ENCODE measurements at regions not wholly inside any gene's neighbourhood (a gene's known extent, or its start where the extent isn't known, plus 50 kb on each side); places are given as distances from the start of the nearest gene placed in this dataset.

DNA sequence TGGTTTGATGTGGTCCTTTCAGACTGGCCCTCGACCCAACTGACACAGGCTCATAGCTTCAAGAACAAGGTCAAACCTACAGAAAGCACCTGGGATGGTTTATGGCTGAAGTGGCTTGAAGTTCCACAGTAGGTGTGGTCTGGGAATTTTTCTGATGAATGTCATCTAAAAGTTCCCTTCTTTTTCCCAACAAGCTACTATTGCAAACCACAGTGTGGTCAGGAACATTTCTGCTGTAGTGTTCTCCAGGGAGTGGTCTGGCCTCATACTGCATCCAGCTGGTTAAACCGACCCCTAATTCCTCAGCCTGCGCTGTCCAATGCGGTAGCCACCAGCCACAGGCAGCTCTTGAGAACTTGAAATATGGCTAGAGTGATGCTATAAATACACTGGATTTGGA lies 92.7 kb downstream of the FAM124B start:
- TF ChIP-seq JUND (IDR thresholded peaks at IDR 0.05; ENCODE audit: low read length) (no peak), CTCF (IDR thresholded peaks at IDR 0.05; ENCODE audit: control extremely low read depth in 1 of 3, insufficient read depth in 1 of 3, low read depth in 1 of 3, low read length in 3 of 3) (no peak), RAD21 (IDR thresholded peaks at IDR 0.05 in 1 of 2, conservative IDR thresholded peaks at IDR 0.05 in 1 of 2; ENCODE audit: low read depth in 2 of 2, low read length in 2 of 2) (no peak), RNF2 (IDR thresholded peaks at IDR 0.05; ENCODE audit: borderline replicate concordance, low read depth, low read length, missing control alignments, poor library complexity, severe bottlenecking) (no peak), E2F6 (IDR thresholded peaks at IDR 0.05) (no peak), KDM1A (IDR thresholded peaks at IDR 0.05; ENCODE audit: borderline replicate concordance, low read length) (no peak), EZH2 (IDR thresholded peaks at IDR 0.05; ENCODE audit: low read depth, low read length, severe bottlenecking) (no peak), EP300 (IDR thresholded peaks at IDR 0.05; ENCODE audit: borderline replicate concordance in 1 of 2, low read depth in 2 of 2, low read length in 2 of 2) (no peak), JUN (IDR thresholded peaks at IDR 0.05; ENCODE audit: low read depth, low read length) (no peak), SIN3A (conservative IDR thresholded peaks at IDR 0.05 in 1 of 2, IDR thresholded peaks at IDR 0.05 in 1 of 2; ENCODE audit: low read depth in 1 of 2, low read length in 2 of 2) (no peak), NRF1 (IDR thresholded peaks at IDR 0.05; ENCODE audit: low read depth, low read length) (no peak), SP2 (IDR thresholded peaks at IDR 0.05; ENCODE audit: low read length) (no peak)
